D341Med (cell line): ENCODE measurements at regions not wholly inside any gene's neighbourhood (a gene's known extent, or its start where the extent isn't known, plus 50 kb on each side); places are given as distances from the start of the nearest gene placed in this dataset.
"Not testable (repeated sequence)": the region's sequence is repeated elsewhere in the genome, so short reads cannot be mapped to it uniquely, and the experiment has no call there.

ENCODE experiments used
- DNase-seq: peaks from one replicate; pipeline ENCODE4 v3.0.0; 2012; ENCODE audit warnings: low spot score

GRCh38 chr3:8311321-8311720 is 190.3 kb upstream of the LMCD1 start:
- DNase-seq, result no peak

DNA sequence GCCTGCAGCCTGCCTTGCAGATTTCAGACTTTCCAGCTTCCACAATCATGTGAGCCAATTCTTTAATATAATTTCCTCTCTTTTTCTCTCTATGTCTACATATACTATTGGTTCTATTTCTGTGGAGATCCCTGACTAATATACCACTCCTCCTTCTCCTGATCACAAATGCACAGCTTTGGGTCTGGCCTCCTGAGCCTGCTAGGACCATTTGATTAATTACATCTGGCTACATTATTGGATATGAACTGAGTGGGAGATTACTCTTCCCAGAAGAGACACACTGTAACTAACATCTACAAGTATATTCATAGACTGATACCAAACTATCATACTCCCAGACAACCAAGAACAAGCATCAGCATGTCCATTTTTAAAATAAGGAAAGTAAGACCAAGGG is 188.9 kb upstream of the LMCD1 start:
- no peak for DNase-seq

- DNase-seq, result no peak
Measured at GRCh38 chr3:8313560-8314267, 187.9 kb upstream of the LMCD1 start.

DNA sequence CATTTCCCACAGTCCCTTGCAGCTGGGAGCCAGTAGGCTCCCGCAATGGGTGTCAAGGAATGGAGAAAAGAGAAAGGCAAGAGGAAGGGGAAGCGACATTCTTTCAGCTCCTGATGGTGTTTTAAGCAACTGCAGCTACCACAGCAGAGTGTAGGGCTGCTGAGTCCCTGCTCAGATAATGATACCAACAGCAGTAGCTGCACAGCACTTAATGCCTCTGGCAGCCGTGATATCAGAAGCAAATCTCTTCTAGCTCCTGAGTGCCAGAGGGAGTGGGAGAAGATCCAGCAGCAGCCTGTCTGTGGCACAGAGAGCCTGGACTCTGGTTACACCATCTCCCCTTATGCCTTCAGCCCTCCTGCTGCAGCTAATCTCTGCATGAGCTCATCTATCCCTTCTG is 186.1 kb upstream of the LMCD1 start:
- DNase-seq, result not testable (repeated sequence)

DNA sequence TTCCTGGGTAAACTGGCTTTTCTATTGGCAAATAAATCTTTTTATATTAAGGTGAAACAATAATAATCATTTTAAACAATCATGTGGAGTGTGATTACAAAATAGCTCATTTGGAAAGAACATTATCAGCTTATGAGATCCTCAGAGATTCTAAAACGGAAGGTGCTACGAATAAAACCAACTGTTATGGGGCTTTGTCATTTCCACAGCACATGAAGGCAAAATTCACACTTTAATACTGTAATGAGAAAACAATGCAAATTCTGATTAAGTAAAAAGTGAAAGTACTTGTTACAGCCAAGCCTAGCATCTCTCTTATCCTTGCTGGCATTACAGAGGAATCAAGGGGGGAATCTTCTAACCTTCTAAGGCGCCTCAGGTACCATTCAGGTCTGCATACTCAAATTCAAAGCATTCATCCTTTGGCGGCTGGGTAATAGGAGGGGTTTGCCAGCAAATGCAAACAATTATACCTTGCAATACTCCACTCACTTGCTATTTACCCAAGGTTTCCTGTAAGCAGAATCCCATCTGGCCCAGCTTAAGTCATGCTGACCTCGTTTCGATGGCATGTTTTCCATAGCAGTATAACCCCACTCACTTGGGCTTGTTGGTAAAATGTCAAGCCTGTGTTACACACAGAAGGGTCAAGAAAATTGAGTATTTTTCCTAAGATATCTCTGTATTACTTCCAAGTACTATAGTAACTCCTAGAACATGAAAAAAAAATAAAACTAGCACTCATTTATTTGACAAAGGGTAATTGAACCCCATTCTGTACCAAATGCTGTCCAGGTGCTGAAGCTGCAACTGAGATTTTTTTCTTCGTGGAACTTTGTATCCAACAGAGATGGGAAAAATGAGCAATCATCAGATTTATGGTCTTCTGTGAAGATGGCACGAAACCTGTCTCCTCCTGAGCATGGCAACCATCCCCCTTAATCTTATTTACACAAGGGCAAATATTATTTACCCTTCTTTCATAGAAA is 183.7 kb upstream of the LMCD1 start:
- DNase-seq, result no peak

DNA sequence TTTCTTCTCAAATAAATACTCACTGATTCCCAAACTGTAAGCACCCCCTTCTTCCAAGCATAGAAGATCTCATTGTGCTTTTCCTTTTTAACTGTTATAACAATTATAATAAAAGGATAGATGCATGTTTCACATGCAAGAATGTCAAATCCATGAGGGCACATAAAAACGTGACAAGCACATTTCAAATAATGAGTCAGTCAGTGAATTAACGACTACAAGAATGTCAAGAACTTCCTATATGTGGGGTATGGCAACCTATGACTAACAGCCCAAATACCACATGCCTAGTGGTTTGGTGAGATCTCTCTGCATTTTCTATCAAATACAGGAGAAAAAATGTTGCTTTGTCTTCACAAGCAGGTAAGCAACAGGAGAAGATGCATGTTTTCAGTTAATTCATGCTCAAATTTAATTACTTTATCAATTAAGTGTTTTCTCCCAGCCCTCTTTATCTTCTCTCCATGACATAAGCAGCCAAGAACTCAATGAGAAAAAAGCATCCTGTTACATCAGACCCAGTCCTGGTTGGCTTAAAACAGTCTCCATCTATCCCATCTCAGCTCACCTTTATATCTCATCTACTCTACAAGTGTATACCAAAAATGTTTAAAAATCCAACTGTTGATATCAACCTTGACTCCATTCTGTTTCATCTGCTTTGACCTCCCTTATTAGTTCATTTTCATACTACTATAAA is 181.5 kb upstream of the LMCD1 start:
- no peak for DNase-seq

DNA sequence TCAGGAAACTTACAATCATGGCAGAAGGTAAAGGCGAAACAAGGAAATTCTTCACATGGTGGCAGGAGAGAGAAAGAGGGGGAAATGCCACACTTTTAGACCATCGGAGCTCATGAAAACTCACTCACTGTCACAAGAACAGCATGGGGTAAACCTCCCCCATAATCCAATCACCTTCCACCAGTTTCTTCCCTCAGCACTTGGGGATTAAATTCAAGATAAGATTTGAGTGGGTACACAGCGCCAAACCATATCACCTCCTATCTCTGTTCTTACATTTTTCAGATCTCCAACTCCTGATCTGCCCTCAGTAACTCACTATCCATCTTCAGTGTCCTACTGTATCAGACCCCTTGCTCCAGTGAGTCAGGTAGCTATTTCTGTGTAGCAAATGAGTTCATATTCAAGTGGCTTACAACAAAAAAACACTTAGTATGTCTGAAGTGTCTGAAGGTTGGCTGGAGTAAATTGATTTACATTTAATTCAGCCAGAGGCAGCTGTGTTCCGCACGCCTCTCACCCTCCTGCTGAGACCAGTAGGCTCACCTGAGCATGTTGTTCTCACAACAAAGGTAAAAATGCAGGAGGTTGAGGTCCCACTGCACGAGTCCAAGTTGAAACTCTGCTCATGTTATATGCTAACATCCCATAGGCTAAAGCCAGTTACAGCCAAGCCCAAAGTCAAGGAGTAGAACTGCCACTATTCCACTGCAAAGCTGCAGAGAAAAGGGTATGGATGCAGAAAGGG is 180.7 kb upstream of the LMCD1 start:
- no peak for DNase-seq

DNA sequence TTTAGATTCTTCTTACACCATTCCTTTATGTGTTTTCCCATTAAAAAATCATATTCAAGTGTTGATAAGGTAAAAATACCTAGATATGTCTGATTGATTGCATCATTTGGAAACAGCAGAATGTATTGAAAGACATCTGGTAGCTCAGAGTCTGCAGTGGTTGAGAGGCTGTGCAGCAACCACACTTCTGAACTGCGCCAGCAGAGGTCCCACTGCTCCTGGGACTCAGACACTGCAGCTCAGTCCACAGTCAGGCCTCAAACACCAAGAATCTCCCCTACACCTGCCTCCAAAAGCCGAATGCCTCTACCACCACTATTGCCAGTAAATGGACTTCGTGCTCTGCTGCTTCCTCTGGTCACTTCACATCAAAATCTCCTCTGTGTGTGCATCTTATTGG is 176.9 kb upstream of the LMCD1 start:
- peak; percentile 72 for DNase-seq

- DNase-seq, result no peak
Measured at GRCh38 chr3:8325306-8325705, 176.3 kb upstream of the LMCD1 start.

GRCh38 chr3:8325833-8326232 is 175.8 kb upstream of the LMCD1 start:
- not testable (repeated sequence) for DNase-seq

GRCh38 chr3:8327739-8328138 is 173.9 kb upstream of the LMCD1 start:
- DNase-seq, result no peak

DNA sequence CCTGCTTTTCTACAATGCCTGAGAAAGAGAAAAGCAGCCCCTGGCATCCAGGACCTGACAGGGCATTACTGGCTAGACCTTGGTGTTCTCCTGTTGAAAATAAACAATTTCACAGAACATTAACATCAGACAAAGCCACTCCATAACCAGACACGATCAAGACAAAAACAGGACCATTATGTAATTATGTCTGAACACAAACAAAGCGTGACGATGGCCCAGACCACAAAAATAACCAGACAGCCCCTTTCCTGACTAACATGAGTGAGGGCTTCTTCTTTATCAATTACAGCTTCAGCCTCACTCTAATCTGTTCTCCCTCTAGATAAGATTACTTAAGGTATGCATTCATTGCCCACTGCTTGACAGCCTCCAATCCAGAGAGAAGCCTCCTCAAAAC is 172.7 kb upstream of the LMCD1 start:
- no peak for DNase-seq

- no peak for DNase-seq
Measured at GRCh38 chr3:8329598-8329997, 172.0 kb upstream of the LMCD1 start.

- no peak for DNase-seq
Measured at GRCh38 chr3:8336456-8336855, 165.2 kb upstream of the LMCD1 start.

DNA sequence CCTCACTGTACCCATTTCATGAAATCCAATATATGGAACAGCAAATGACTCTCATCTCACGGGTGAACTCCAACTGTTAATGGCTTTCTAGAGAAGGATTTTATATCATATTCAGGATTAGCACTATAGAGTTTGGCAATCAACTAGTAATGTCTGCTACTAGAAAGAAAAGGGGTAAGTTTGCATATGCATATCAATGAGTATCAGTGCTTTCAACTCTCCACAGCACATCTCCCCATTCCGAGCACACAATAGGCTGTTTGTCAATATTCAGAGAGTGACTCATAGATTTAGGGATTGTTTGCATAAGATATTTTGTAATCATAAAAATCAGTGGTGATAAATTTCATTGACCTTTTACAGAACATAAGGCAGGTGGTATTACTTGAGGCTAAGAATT is 163.2 kb upstream of the LMCD1 start:
- no peak for DNase-seq

DNA sequence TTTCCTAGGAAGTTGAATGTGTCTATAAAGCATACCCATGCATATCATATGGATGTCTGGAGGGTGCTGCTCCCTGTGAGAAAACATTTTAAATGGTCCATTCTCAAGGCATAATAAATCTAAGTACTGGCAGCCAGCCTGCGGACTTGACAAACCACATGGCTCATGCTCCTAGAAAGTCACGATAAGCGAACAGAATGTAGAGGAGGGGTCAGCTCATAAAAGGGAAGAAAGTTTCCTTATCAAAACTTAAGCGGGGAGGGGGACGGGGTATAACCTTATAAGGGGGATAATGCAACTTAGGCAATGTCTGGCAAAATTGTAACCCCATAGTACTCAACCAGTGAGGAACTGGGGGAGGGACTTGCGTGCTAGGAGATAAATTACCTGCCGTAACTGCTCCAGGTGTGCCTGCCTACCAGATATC is 159.8 kb upstream of the LMCD1 start:
- DNase-seq, result no peak

GRCh38 chr3:8343058-8343457 is 158.6 kb upstream of the LMCD1 start:
- DNase-seq, result no peak

GRCh38 chr3:8345398-8345797 is 156.2 kb upstream of the LMCD1 start:
- no peak for DNase-seq

DNA sequence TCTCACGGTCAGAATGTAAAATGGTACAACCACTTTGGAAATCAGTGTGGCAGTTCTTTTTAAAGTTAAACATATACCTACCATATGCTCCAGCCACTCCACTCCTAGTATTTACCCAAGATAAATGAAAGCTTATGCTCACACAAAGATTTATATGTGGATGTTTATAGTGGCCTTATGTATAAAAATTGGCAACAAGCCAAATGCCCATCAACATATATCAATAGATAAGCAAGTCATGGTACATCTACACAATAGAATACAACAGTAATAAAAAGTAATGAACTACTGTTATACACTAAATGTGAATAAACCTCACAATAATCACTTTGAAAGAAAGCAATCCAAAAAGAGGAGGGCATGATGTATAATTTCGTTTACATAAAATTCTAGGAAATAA is 153.5 kb upstream of the LMCD1 start:
- no peak for DNase-seq

GRCh38 chr3:8352475-8352874 is 149.1 kb upstream of the LMCD1 start:
- no peak for DNase-seq

DNA sequence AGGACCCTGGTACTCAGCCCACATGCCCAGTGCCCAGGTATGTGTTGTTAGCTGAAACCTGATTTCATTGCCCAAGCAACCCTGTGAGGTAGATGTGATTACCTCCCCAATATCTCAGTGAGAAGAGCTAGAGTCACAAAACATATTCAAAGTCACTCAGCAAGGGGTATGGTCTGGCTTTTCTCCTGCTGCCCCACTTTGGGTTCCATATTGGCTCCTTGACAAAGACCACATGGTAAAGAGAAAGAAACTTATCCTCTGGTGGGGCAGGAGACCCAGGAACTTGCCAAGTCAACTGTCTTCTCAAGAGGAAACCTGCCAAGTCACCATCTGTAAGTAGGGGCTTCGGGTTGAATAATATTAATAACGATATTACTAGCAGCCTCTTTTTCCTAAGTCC is 148.3 kb upstream of the LMCD1 start:
- no peak for DNase-seq

- DNase-seq, result no peak
Measured at GRCh38 chr3:8355346-8355745, 146.3 kb upstream of the LMCD1 start.
